ENCODE measurements at regions not wholly inside any gene's neighbourhood (a gene's known extent, or its start where the extent isn't known, plus 50 kb on each side); places are given as distances from the start of the nearest gene placed in this dataset.

DNA sequence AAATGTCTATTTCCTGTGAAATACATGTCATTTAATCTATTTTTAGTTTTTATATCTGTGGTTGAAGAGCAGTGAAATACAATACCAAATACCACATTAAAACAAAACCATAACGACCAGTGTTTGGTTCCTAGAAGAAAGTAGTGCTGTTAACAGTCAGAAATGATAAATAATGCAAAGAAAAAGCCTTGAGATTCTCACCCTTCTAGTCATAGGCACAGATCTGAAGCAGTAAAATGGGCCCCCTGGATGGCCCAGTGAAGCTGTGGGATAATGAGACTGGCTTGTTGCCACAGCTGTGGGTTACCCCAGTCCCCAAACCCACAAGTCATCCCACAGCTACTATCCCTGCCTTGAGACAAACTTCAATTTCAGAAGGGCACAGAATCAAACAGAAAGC lies 137.3 kb upstream of the RPL34 start:
- Histone ChIP-seq H3K36me3 (ENCODE audit: control insufficient read depth, insufficient read depth, low read length) (no peaks in the 10 kb centered on the region), H3K4me3 (ENCODE audit: low read length) (no peak overlapping the region), H3K4me1 (ENCODE audit: control insufficient read depth, insufficient read depth, low read length) (no peaks in the 10 kb centered on the region), H3K27ac (ENCODE audit: low read depth, low read length) (no peak overlapping the region), H3K27me3 (ENCODE audit: control insufficient read depth, insufficient read depth, low read length, poor library complexity, severe bottlenecking) (no peaks in the 10 kb centered on the region), H3K9me3 (ENCODE audit: control insufficient read depth, low read length) (no peaks in the 10 kb centered on the region), H3K9ac (ENCODE audit: extremely low read depth, low read length, poor library complexity, severe bottlenecking) (no peak overlapping the region)
- no peak overlapping the region for H3K4me3 Mint-ChIP-seq
- no peaks in the 10 kb centered on the region for H3K27me3 Mint-ChIP-seq (ENCODE audit: insufficient read depth)
- no CpG with 5 or more reads among the region's 1 CpG for WGBS, 2 experiments (ENCODE audit: insufficient coverage in 1 of 2, insufficient read length in 1 of 2)
- TF ChIP-seq, protein P1, sequence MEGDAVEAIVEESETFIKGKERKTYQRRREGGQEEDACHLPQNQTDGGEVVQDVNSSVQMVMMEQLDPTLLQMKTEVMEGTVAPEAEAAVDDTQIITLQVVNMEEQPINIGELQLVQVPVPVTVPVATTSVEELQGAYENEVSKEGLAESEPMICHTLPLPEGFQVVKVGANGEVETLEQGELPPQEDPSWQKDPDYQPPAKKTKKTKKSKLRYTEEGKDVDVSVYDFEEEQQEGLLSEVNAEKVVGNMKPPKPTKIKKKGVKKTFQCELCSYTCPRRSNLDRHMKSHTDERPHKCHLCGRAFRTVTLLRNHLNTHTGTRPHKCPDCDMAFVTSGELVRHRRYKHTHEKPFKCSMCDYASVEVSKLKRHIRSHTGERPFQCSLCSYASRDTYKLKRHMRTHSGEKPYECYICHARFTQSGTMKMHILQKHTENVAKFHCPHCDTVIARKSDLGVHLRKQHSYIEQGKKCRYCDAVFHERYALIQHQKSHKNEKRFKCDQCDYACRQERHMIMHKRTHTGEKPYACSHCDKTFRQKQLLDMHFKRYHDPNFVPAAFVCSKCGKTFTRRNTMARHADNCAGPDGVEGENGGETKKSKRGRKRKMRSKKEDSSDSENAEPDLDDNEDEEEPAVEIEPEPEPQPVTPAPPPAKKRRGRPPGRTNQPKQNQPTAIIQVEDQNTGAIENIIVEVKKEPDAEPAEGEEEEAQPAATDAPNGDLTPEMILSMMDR (conservative IDR thresholded peaks at IDR 0.05): no peak
- no peak overlapping the region for H3K27ac Mint-ChIP-seq
- H3K9me3 Mint-ChIP-seq: no peaks in the 10 kb centered on the region
- no peaks in the 10 kb centered on the region for H3K36me3 Mint-ChIP-seq (ENCODE audit: low read depth)
- H3K4me1 Mint-ChIP-seq: peaks cover 2% of the 10 kb centered on the region
- DNase-seq: no peak

GRCh38 chr4:108480881-108481280 lies 139.5 kb upstream of the RPL34 start:
- Histone ChIP-seq H3K9ac (ENCODE audit: extremely low read depth, low read length, poor library complexity, severe bottlenecking) (no peak overlapping the region), H3K36me3 (ENCODE audit: control insufficient read depth, insufficient read depth, low read length) (no peaks in the 10 kb centered on the region), H3K4me3 (ENCODE audit: low read length) (no peak overlapping the region), H3K27ac (ENCODE audit: low read depth, low read length) (no peak overlapping the region), H3K27me3 (ENCODE audit: control insufficient read depth, insufficient read depth, low read length, poor library complexity, severe bottlenecking) (no peaks in the 10 kb centered on the region), H3K9me3 (ENCODE audit: control insufficient read depth, low read length) (no peaks in the 10 kb centered on the region), H3K4me1 (ENCODE audit: control insufficient read depth, insufficient read depth, low read length) (no peaks in the 10 kb centered on the region)
- TF ChIP-seq, protein P1 (conservative IDR thresholded peaks at IDR 0.05): no peak
- Mint-ChIP-seq H3K27me3 (ENCODE audit: insufficient read depth) (no peaks in the 10 kb centered on the region), H3K27ac (no peak overlapping the region), H3K36me3 (ENCODE audit: low read depth) (no peaks in the 10 kb centered on the region), H3K9me3 (no peaks in the 10 kb centered on the region), H3K4me3 (no peak overlapping the region), H3K4me1 (no peaks in the 10 kb centered on the region)
- DNase-seq: no peak
- WGBS, 2 experiments (ENCODE audit: insufficient coverage in 1 of 2, insufficient read length in 1 of 2): 97% methylated on average over 1 of the region's 1 CpG; no CpG with 5 or more reads in 1 of the 2 experiments

GRCh38 chr4:108477527-108478108 lies 142.8 kb upstream of the RPL34 start:
- Mint-ChIP-seq H3K9me3 (no peaks in the 10 kb centered on the region), H3K4me3 (no peak overlapping the region), H3K27me3 (ENCODE audit: insufficient read depth) (no peaks in the 10 kb centered on the region), H3K36me3 (ENCODE audit: low read depth) (no peaks in the 10 kb centered on the region), H3K27ac (no peak overlapping the region), H3K4me1 (no peaks in the 10 kb centered on the region)
- WGBS, 2 experiments (ENCODE audit: insufficient coverage in 1 of 2, insufficient read length in 1 of 2): 86% methylated on average over 1 to 2 of the region's 2 CpGs
- no peak for DNase-seq
- TF ChIP-seq, protein P1 (conservative IDR thresholded peaks at IDR 0.05): no peak
- no peaks in the 10 kb centered on the region for H3K4me1 ChIP-seq (ENCODE audit: control insufficient read depth, insufficient read depth, low read length)
- H3K27me3 ChIP-seq (ENCODE audit: control insufficient read depth, insufficient read depth, low read length, poor library complexity, severe bottlenecking): no peaks in the 10 kb centered on the region
- no peak overlapping the region for H3K9ac ChIP-seq (ENCODE audit: extremely low read depth, low read length, poor library complexity, severe bottlenecking)
- no peaks in the 10 kb centered on the region for H3K36me3 ChIP-seq (ENCODE audit: control insufficient read depth, insufficient read depth, low read length)
- H3K4me3 ChIP-seq (ENCODE audit: low read length): no peak overlapping the region
- H3K9me3 ChIP-seq (ENCODE audit: control insufficient read depth, low read length): no peaks in the 10 kb centered on the region
- no peak overlapping the region for H3K27ac ChIP-seq (ENCODE audit: low read depth, low read length)

Data from endodermal cell (in vitro differentiated cells).